Activated CD8-positive, alpha-beta memory T cell treated with anti-CD3 and anti-CD28 coated beads for 48 hours (primary cell): ENCODE measurements at regions not wholly inside any gene's neighbourhood (a gene's known extent, or its start where the extent isn't known, plus 50 kb on each side); places are given as distances from the start of the nearest gene placed in this dataset.

Experiments used
- DNase-seq, 3 experiments: peaks; one replicate each; pipeline ENCODE4 v3.0.0-alpha.2; 2020; ENCODE audit warnings: low read depth in 2 of 3, low spot score in 2 of 3

- DNase-seq = no peak
These were observed 249.4 kb upstream of the SLCO3A1 start for GRCh38 chr15:91604122-91604521.

GRCh38 chr15:91605576-91605975 is 247.9 kb upstream of the SLCO3A1 start:
- no peak for DNase-seq

GRCh38 chr15:91609231-91609630 is 244.3 kb upstream of the SLCO3A1 start:
- DNase-seq = no peak

- no peak for DNase-seq
These were observed 243.5 kb upstream of the SLCO3A1 start for GRCh38 chr15:91609966-91610365.

- DNase-seq = no peak
These were observed 241.8 kb upstream of the SLCO3A1 start for GRCh38 chr15:91611561-91612323.

GRCh38 chr15:91620229-91620628 is 233.3 kb upstream of the SLCO3A1 start:
- DNase-seq = no peak

GRCh38 chr15:91622235-91622634 is 231.3 kb upstream of the SLCO3A1 start:
- DNase-seq = no peak

GRCh38 chr15:91622711-91623342 is 230.7 kb upstream of the SLCO3A1 start:
- no peak for DNase-seq

- no peak for DNase-seq
These were observed 229.0 kb upstream of the SLCO3A1 start for GRCh38 chr15:91624353-91624968.

GRCh38 chr15:91625506-91625905 is 228.0 kb upstream of the SLCO3A1 start:
- no peak for DNase-seq

- DNase-seq = no peak
These were observed 225.8 kb upstream of the SLCO3A1 start for GRCh38 chr15:91627473-91628278.

GRCh38 chr15:91630090-91630489 is 223.4 kb upstream of the SLCO3A1 start:
- no peak for DNase-seq

GRCh38 chr15:91632176-91632575 is 221.3 kb upstream of the SLCO3A1 start:
- no peak for DNase-seq

GRCh38 chr15:91632981-91633380 is 220.5 kb upstream of the SLCO3A1 start:
- no peak for DNase-seq

- DNase-seq = no peak
These were observed 219.3 kb upstream of the SLCO3A1 start for GRCh38 chr15:91634179-91634578.

- DNase-seq = no peak
These were observed 218.4 kb upstream of the SLCO3A1 start for GRCh38 chr15:91635080-91635479.

GRCh38 chr15:91635641-91636040 is 217.9 kb upstream of the SLCO3A1 start:
- DNase-seq = no peak

GRCh38 chr15:91649016-91649415 is 204.5 kb upstream of the SLCO3A1 start:
- no peak for DNase-seq

GRCh38 chr15:91649831-91650321 is 203.6 kb upstream of the SLCO3A1 start:
- no peak for DNase-seq

GRCh38 chr15:91651251-91651650 is 202.3 kb upstream of the SLCO3A1 start:
- DNase-seq = no peak

- DNase-seq = no peak
These were observed 200.8 kb upstream of the SLCO3A1 start for GRCh38 chr15:91652610-91653207.
